ENCODE measurements at regions not wholly inside any gene's neighbourhood (a gene's known extent, or its start where the extent isn't known, plus 50 kb on each side); places are given as distances from the start of the nearest gene placed in this dataset.

DNA sequence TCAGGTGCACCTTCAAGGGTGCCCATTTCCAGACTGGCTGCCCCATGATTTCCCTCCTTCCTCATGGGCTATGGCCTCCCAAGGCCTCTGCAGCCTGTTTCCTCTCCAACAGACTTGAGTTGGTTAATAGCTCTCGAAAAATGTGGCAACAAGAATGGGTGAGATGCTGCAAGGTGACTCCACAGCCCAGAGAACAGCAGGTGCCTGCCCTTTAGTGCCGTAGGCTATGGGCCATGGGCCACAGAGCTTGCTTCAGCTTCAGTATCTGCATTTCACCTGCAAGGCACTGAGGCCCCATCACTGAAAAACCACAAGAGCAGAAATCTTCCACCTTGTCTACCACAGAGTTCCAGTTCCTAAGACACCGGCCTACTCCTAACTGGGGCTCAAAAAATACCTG is 122.0 kb downstream of the ETS2 start:
- no peak overlapping the region for H3K4me2 ChIP-seq (ENCODE audit: low read length)
- H3K9me2 ChIP-seq (replicated peaks; ENCODE audit: control insufficient read depth, low read length) = no peaks in the 10 kb centered on the region
- TF ChIP-seq CTCF (IDR thresholded peaks at IDR 0.05; ENCODE audit: low read depth, low read length, poor library complexity, severe bottlenecking) = no peak
- no peak for TF ChIP-seq EZH2phosphoT487 (IDR thresholded peaks at IDR 0.05; ENCODE audit: borderline replicate concordance, low read length)
- no peak overlapping the region for H3K27ac ChIP-seq (ENCODE audit: low read depth, low read length)
- H3K36me3 ChIP-seq (ENCODE audit: control insufficient read depth, low read length) = no peaks in the 10 kb centered on the region
- peaks cover 5% of the 10 kb centered on the region; the same call in 1 of the 2 replicates for H3K4me1 ChIP-seq (ENCODE audit: control insufficient read depth, low read length)
- H4K20me1 ChIP-seq (ENCODE audit: control insufficient read depth, insufficient read depth, low read depth, low read length) = no peaks in the 10 kb centered on the region
- H3K9me3 ChIP-seq (ENCODE audit: control insufficient read depth, insufficient read depth, low read length) = no peaks in the 10 kb centered on the region; the same call in 1 of the 2 replicates
- H3F3A ChIP-seq (ENCODE audit: control insufficient read depth, insufficient read depth) = no peaks in the 10 kb centered on the region
- H3K27me3 ChIP-seq (ENCODE audit: control insufficient read depth, low read length) = no peaks in the 10 kb centered on the region
- H3K4me3 ChIP-seq (ENCODE audit: low read length) = no peak overlapping the region
- no peaks in the 10 kb centered on the region for H3K79me2 ChIP-seq (ENCODE audit: control insufficient read depth, low read length)

GRCh38 chr21:38925923-38926322 is 120.2 kb downstream of the ETS2 start:
- H4K20me1 ChIP-seq (ENCODE audit: control insufficient read depth, insufficient read depth, low read depth, low read length) = no peaks in the 10 kb centered on the region
- no peak overlapping the region for H3K27ac ChIP-seq (ENCODE audit: low read depth, low read length)
- TF ChIP-seq EZH2phosphoT487 (IDR thresholded peaks at IDR 0.05; ENCODE audit: borderline replicate concordance, low read length) (no peak), CTCF (IDR thresholded peaks at IDR 0.05; ENCODE audit: low read depth, low read length, poor library complexity, severe bottlenecking) (no peak)

DNA sequence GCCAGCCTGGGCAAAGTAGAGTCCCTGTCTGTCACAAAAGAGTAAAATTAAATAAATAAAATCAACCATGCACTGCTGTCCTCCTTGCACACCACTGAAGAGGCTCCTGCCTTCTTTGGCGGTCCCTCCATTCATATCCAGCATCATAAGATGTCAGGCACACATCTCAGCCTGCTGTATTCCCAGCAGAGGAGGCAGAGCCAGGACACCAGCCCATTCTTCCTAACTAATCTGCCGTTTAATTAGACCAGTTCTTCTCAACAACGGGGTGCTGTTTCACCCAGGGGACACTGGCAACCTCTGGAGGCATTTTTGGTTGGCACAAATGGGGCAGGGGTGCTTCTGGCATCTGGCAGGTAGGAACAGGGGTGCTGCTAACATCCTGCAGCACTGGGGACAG is 119.7 kb downstream of the ETS2 start:
- Histone ChIP-seq H3F3A (ENCODE audit: control insufficient read depth, insufficient read depth) (no peaks in the 10 kb centered on the region), H3K4me1 (ENCODE audit: control insufficient read depth, low read length) (peaks cover 5% of the 10 kb centered on the region; the same call in 1 of the 2 replicates), H3K4me3 (ENCODE audit: low read length) (no peak overlapping the region), H3K27me3 (ENCODE audit: control insufficient read depth, low read length) (no peaks in the 10 kb centered on the region), H3K27ac (ENCODE audit: low read depth, low read length) (no peak overlapping the region), H4K20me1 (ENCODE audit: control insufficient read depth, insufficient read depth, low read depth, low read length) (no peaks in the 10 kb centered on the region), H3K9me2 (replicated peaks; ENCODE audit: control insufficient read depth, low read length) (no peaks in the 10 kb centered on the region), H3K4me2 (ENCODE audit: low read length) (0 out of 2 replicates have a peak overlapping the region, but pooled peaks have one; percentile 7), H3K36me3 (ENCODE audit: control insufficient read depth, low read length) (no peaks in the 10 kb centered on the region), H3K79me2 (ENCODE audit: control insufficient read depth, low read length) (no peaks in the 10 kb centered on the region), H3K9me3 (ENCODE audit: control insufficient read depth, insufficient read depth, low read length) (no peaks in the 10 kb centered on the region; the same call in 1 of the 2 replicates)
- TF ChIP-seq CTCF (IDR thresholded peaks at IDR 0.05; ENCODE audit: low read depth, low read length, poor library complexity, severe bottlenecking) (no peak), EZH2phosphoT487 (IDR thresholded peaks at IDR 0.05; ENCODE audit: borderline replicate concordance, low read length) (no peak)

More at GRCh38 chr21:38925923-38926322, 120.2 kb downstream of the ETS2 start:
- H3K4me3 ChIP-seq (ENCODE audit: low read length) = no peak overlapping the region
- no peaks in the 10 kb centered on the region; the same call in 1 of the 2 replicates for H3K9me3 ChIP-seq (ENCODE audit: control insufficient read depth, insufficient read depth, low read length)
- 0 out of 2 replicates have a peak overlapping the region, but pooled peaks have one; percentile 7 for H3K4me2 ChIP-seq (ENCODE audit: low read length)
- H3K79me2 ChIP-seq (ENCODE audit: control insufficient read depth, low read length) = no peaks in the 10 kb centered on the region
- H3F3A ChIP-seq (ENCODE audit: control insufficient read depth, insufficient read depth) = no peaks in the 10 kb centered on the region
- H3K9me2 ChIP-seq (replicated peaks; ENCODE audit: control insufficient read depth, low read length) = no peaks in the 10 kb centered on the region
- H3K27me3 ChIP-seq (ENCODE audit: control insufficient read depth, low read length) = no peaks in the 10 kb centered on the region
- H3K36me3 ChIP-seq (ENCODE audit: control insufficient read depth, low read length) = no peaks in the 10 kb centered on the region
- H3K4me1 ChIP-seq (ENCODE audit: control insufficient read depth, low read length) = peaks cover 5% of the 10 kb centered on the region; the same call in 1 of the 2 replicates
